ENCODE measurements at regions not wholly inside any gene's neighbourhood (a gene's known extent, or its start where the extent isn't known, plus 50 kb on each side); places are given as distances from the start of the nearest gene placed in this dataset.

GRCh38 chr1:100597061-100597741 lies 59.3 kb downstream of the GPR88 start:
- TF ChIP-seq CTCF (conservative IDR thresholded peaks at IDR 0.05; ENCODE audit: low read depth, low read length), result no peak
- no peak; the same call in 1 of the 2 replicates for TF ChIP-seq POLR2A (IDR thresholded peaks at IDR 0.05; ENCODE audit: low read depth, low read length)
- no peak for TF ChIP-seq RAD21 (IDR thresholded peaks at IDR 0.05; ENCODE audit: low read length)
- TF ChIP-seq SMC3 (IDR thresholded peaks at IDR 0.05; ENCODE audit: low read depth, low read length), result no peak
